ENCODE measurements at regions not wholly inside any gene's neighbourhood (a gene's known extent, or its start where the extent isn't known, plus 50 kb on each side); places are given as distances from the start of the nearest gene placed in this dataset.

GRCh38 chr7:113657603-113658002 is 261.2 kb downstream of the PPP1R3A start:
- ATAC-seq = no peak; the same call in 2 of the 3 replicates
- no peak for TF ChIP-seq ISL1 (CRISPR knock-in tag; IDR thresholded peaks at IDR 0.05)
- TF ChIP-seq TSHZ2 (CRISPR knock-in tag; IDR thresholded peaks at IDR 0.05) = no peak
- TF ChIP-seq ZNF8 (CRISPR knock-in tag; IDR thresholded peaks at IDR 0.05) = no peak
- no peak for TF ChIP-seq POU6F1 (CRISPR knock-in tag; IDR thresholded peaks at IDR 0.05; ENCODE audit: borderline replicate concordance, low read depth)
- TF ChIP-seq CSRNP3 (CRISPR knock-in tag; IDR thresholded peaks at IDR 0.05) = no peak
- no peak for TF ChIP-seq BACH2 (CRISPR knock-in tag; IDR thresholded peaks at IDR 0.05; ENCODE audit: borderline replicate concordance)
- no peak for TF ChIP-seq TOX (CRISPR knock-in tag; IDR thresholded peaks at IDR 0.05; ENCODE audit: borderline replicate concordance)
- no peak for TF ChIP-seq ARNTL (CRISPR knock-in tag; IDR thresholded peaks at IDR 0.05; ENCODE audit: borderline replicate concordance, low read depth)
- TF ChIP-seq PPARA (CRISPR knock-in tag; IDR thresholded peaks at IDR 0.05; ENCODE audit: borderline replicate concordance) = no peak
- TF ChIP-seq ZNF70 (CRISPR knock-in tag; IDR thresholded peaks at IDR 0.05) = no peak
- no peak for TF ChIP-seq CSDC2 (CRISPR knock-in tag; IDR thresholded peaks at IDR 0.05)

DNA sequence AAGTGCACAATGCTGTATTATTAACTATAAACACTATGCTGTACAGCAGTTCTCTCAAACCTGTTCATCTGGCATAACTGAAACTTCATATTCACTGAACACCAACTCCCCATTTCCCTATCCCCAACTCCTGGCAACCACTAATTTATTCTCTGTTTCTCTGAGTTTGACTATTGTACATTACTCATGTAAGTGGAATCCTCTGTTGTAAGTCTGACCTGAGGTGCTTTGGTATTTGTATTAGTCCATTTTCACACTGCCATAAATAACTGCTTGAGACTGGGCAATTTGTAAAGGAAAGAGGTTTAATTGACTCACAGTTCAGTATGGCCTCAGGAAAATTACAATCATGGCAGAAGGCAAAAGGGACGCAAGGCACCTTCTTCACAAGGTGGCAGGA is 266.3 kb downstream of the PPP1R3A start:
- no peak for ATAC-seq
- TF ChIP-seq POU6F1 (CRISPR knock-in tag; IDR thresholded peaks at IDR 0.05; ENCODE audit: borderline replicate concordance, low read depth) (no peak), ARNTL (CRISPR knock-in tag; IDR thresholded peaks at IDR 0.05; ENCODE audit: borderline replicate concordance, low read depth) (no peak), ESRRG (CRISPR knock-in tag; IDR thresholded peaks at IDR 0.05) (no peak), TOX (CRISPR knock-in tag; IDR thresholded peaks at IDR 0.05; ENCODE audit: borderline replicate concordance) (no peak), TSHZ2 (CRISPR knock-in tag; IDR thresholded peaks at IDR 0.05) (no peak), ZFP3 (CRISPR knock-in tag; IDR thresholded peaks at IDR 0.05) (no peak), GLIS3 (CRISPR knock-in tag; IDR thresholded peaks at IDR 0.05) (no peak), CSRNP3 (CRISPR knock-in tag; IDR thresholded peaks at IDR 0.05) (no peak), BACH2 (CRISPR knock-in tag; IDR thresholded peaks at IDR 0.05; ENCODE audit: borderline replicate concordance) (no peak), TCF4 (CRISPR knock-in tag; IDR thresholded peaks at IDR 0.05; ENCODE audit: borderline replicate concordance) (no peak), OSR1 (CRISPR knock-in tag; IDR thresholded peaks at IDR 0.05) (no peak)

- no peak for ATAC-seq
- TF ChIP-seq TCF4 (CRISPR knock-in tag; IDR thresholded peaks at IDR 0.05; ENCODE audit: borderline replicate concordance) (no peak), POU6F1 (CRISPR knock-in tag; IDR thresholded peaks at IDR 0.05; ENCODE audit: borderline replicate concordance, low read depth) (no peak), RARB (CRISPR knock-in tag; IDR thresholded peaks at IDR 0.05) (no peak), PPARA (CRISPR knock-in tag; IDR thresholded peaks at IDR 0.05; ENCODE audit: borderline replicate concordance) (no peak), ARNTL (CRISPR knock-in tag; IDR thresholded peaks at IDR 0.05; ENCODE audit: borderline replicate concordance, low read depth) (no peak), SNAI2 (CRISPR knock-in tag; IDR thresholded peaks at IDR 0.05) (no peak), ESRRG (CRISPR knock-in tag; IDR thresholded peaks at IDR 0.05) (no peak), ZC3H10 (CRISPR knock-in tag; IDR thresholded peaks at IDR 0.05) (no peak), ZNF70 (CRISPR knock-in tag; IDR thresholded peaks at IDR 0.05) (no peak), ISL1 (CRISPR knock-in tag; IDR thresholded peaks at IDR 0.05) (no peak), PATZ1 (CRISPR knock-in tag; IDR thresholded peaks at IDR 0.05; ENCODE audit: borderline replicate concordance) (no peak)
These were observed 269.3 kb downstream of the PPP1R3A start for GRCh38 chr7:113649556-113649955.
